ENCODE measurements at regions not wholly inside any gene's neighbourhood (a gene's known extent, or its start where the extent isn't known, plus 50 kb on each side); places are given as distances from the start of the nearest gene placed in this dataset.
"Not testable (repeated sequence)": the region's sequence is repeated elsewhere in the genome, so short reads cannot be mapped to it uniquely, and the experiment has no call there.

GRCh38 chr20:50327666-50328065 lies 137.0 kb downstream of the CEBPB start:
- Mint-ChIP-seq H3K36me3 (ENCODE audit: low read depth) (no peaks in the 10 kb centered on the region), H3K27me3 (peaks cover 13% of the 10 kb centered on the region), H3K27ac (no peak overlapping the region), H3K9me3 (peaks cover 3% of the 10 kb centered on the region), H3K4me1 (ENCODE audit: low read depth) (no peaks in the 10 kb centered on the region), H3K4me3 (no peak overlapping the region)

DNA sequence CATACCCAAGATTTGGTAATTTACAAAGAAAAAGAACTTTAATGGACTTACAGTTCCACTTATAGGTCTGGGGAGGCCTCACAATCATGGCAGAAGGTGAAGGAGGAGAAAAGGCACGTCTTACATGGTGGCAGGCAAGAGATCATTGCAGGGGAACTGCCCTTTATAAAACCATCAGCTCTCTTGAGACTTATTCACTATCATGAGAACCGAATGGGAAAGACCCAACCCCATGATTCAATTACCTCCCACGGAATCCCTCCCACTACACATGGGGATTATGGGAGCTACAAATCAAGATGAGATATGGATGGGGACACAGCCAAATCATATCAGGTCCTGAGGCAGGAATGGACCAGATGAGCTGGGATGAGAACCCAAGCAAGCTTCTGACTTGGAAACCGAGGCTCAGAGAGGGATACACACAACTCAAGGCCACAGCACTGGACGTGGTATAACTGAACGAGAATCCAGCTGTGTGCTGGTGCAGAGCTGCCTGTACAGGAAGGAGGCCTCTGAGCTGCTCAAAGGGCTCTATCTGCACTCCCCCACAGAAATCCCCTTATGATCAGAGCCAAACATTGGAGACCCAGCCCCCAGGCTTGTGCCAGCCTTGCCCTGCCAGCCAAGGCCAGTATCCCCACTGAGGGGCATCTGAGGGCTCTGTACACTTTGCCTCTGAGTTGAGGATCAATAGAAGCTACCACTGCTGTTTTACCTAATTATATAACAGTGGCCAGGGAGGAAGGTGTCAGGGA lies 137.8 kb downstream of the CEBPB start:
- Mint-ChIP-seq H3K27me3 (peaks cover 19% of the 10 kb centered on the region), H3K4me3 (no peak overlapping the region), H3K9me3 (peaks cover 3% of the 10 kb centered on the region), H3K36me3 (ENCODE audit: low read depth) (no peaks in the 10 kb centered on the region), H3K27ac (no peak overlapping the region), H3K4me1 (ENCODE audit: low read depth) (no peaks in the 10 kb centered on the region)

DNA sequence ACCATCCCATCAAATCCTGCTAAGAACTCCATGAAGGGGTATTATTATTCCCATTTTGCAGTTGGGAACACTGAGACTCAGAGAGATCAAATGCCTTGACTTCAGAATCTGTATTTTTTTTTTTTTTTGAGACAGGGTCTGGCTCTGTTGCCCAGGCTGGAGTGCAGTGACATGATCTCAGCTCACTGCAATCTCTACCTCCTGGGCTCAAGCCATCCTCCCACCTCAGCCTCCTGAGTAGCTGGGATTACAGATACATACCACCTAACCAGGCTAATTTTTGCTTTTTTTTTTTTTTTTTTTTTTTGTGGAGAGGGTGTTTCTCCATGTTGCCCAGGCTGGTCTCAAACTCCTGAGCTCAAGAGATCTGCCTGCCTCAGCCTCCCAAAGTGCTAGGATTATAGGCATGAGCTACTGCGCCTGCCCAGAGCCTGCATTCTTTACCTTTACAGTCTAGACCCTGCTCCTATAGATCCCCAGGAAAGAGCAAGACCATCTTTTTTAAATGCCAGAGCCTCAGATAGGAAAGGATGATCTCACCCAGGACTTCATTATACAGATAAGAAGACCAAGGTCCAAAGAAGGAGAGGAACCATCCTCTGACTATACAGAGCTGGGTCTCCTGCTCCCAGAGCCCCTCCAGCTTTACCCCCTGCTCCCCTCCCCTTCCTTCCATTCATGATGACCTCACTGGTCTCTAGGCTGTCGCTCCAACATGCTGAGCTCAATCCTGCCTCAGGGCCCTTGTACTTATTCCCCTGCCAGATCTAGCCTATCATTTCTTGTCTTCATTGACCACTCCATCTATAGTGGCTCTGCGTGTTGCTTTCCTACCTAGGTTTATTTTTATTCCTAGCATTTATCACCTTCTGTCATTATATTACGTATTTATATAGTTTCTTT lies 138.6 kb downstream of the CEBPB start:
- Mint-ChIP-seq H3K27ac (no peak overlapping the region), H3K4me3 (no peak overlapping the region), H3K27me3 (peaks cover 22% of the 10 kb centered on the region), H3K9me3 (peaks cover 3% of the 10 kb centered on the region), H3K4me1 (ENCODE audit: low read depth) (no peaks in the 10 kb centered on the region), H3K36me3 (ENCODE audit: low read depth) (no peaks in the 10 kb centered on the region)

DNA sequence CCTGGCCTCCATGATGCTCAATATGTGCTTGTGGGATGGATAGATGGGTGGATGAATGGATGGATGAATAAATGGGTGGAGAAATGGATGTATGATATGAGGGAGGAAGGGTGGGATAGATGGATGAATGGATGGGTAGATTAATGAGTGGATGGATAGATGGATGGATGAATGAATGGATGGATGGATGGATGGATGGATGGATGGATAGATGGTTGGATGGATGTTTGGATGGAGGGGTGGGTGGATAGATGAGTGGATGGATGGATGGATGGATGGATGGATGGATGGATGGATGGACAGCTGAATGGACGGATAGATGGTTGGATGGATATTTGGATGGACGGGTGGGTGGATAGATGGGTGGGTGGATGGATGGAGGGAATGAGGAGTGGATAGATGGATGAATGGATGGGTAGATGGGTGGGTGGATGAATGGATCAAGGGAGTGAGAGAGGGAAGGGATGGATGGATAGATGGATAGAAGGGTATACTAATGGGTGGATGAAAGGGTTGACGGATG lies 139.4 kb downstream of the CEBPB start:
- peaks cover 2% of the 10 kb centered on the region for H3K4me1 Mint-ChIP-seq (ENCODE audit: low read depth)
- H3K27ac Mint-ChIP-seq, result no peak overlapping the region
- peaks cover 24% of the 10 kb centered on the region for H3K27me3 Mint-ChIP-seq
- no peak overlapping the region for H3K4me3 Mint-ChIP-seq
- H3K36me3 Mint-ChIP-seq (ENCODE audit: low read depth), result no peaks in the 10 kb centered on the region
- H3K9me3 Mint-ChIP-seq, result peaks cover 3% of the 10 kb centered on the region

- H3K4me3 Mint-ChIP-seq, result no peak overlapping the region
- peaks cover 3% of the 10 kb centered on the region for H3K9me3 Mint-ChIP-seq
- no peaks in the 10 kb centered on the region for H3K36me3 Mint-ChIP-seq (ENCODE audit: low read depth)
- H3K27me3 Mint-ChIP-seq, result peaks cover 24% of the 10 kb centered on the region
- H3K27ac Mint-ChIP-seq, result no peak overlapping the region
- peaks cover 4% of the 10 kb centered on the region for H3K4me1 Mint-ChIP-seq (ENCODE audit: low read depth)
These were observed 140.1 kb downstream of the CEBPB start for GRCh38 chr20:50330504-50331313.

- Mint-ChIP-seq H3K4me1 (ENCODE audit: low read depth) (peaks cover 11% of the 10 kb centered on the region), H3K36me3 (ENCODE audit: low read depth) (no peaks in the 10 kb centered on the region), H3K4me3 (no peak overlapping the region), H3K27ac (no peak overlapping the region), H3K9me3 (peaks cover 3% of the 10 kb centered on the region), H3K27me3 (peaks cover 33% of the 10 kb centered on the region)
These were observed 141.1 kb downstream of the CEBPB start for GRCh38 chr20:50331469-50332363.

DNA sequence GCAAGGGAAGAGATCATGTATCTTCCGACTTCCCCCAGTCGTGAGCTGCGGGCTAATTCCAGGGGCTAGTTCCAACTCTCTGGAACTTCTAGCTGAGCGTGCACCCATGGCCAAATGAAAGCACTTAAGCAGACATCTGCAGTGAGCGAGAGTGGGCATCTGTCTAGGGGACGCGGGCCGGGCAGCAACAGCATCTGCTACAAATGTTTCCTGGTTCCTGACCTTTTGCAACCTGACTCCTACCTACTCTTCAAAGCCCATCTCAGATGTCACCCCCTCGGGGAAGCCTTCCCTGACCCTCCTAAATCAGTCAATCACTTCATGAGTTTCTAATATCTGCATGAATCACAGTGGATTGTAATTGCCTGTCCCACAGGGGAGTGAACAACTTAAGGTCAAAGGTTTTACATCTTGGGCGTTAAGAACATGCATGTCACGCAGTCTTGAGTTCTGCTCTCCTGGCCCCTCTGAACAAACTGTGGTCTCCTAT lies 141.9 kb downstream of the CEBPB start:
- H3K36me3 Mint-ChIP-seq (ENCODE audit: low read depth), result no peaks in the 10 kb centered on the region
- peaks cover 19% of the 10 kb centered on the region for H3K4me1 Mint-ChIP-seq (ENCODE audit: low read depth)
- peaks cover 33% of the 10 kb centered on the region for H3K27me3 Mint-ChIP-seq
- no peak overlapping the region for H3K4me3 Mint-ChIP-seq
- no peaks in the 10 kb centered on the region for H3K9me3 Mint-ChIP-seq
- H3K27ac Mint-ChIP-seq, result no peak overlapping the region

DNA sequence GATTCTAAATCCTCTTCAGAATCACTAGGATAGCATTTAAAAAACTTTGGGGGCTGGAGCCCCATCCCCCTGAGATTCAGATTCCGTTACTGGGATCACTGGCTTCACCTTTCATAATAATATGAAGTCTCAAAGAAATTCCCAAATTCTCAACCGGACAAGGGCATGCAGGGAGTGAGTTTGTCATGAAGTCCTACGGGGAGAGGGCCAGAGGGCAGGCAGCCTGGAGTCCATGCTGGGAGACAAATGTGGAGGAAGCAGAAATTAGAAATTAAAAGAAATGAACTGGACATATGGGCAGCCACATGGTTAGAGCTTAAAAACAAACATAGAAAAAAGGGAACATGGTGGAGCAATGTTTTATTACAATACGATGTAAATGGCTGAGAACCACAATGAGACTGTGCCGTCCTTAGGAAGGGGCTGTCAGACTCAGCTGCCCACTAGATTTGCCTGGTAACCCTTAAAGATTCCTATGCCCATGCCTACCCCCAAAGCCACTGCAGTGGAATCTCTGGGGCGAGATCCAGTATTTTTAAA lies 142.6 kb downstream of the CEBPB start:
- Mint-ChIP-seq H3K9me3 (no peaks in the 10 kb centered on the region), H3K36me3 (ENCODE audit: low read depth) (no peaks in the 10 kb centered on the region), H3K4me1 (ENCODE audit: low read depth) (peaks cover 26% of the 10 kb centered on the region), H3K4me3 (no peak overlapping the region), H3K27me3 (peaks cover 33% of the 10 kb centered on the region), H3K27ac (no peak overlapping the region)

GRCh38 chr20:50333812-50334211 lies 143.2 kb downstream of the CEBPB start:
- H3K36me3 Mint-ChIP-seq (ENCODE audit: low read depth), result no peaks in the 10 kb centered on the region
- peaks cover 33% of the 10 kb centered on the region for H3K27me3 Mint-ChIP-seq
- H3K9me3 Mint-ChIP-seq, result no peaks in the 10 kb centered on the region
- no peak overlapping the region for H3K4me3 Mint-ChIP-seq
- H3K27ac Mint-ChIP-seq, result no peak overlapping the region
- peaks cover 32% of the 10 kb centered on the region for H3K4me1 Mint-ChIP-seq (ENCODE audit: low read depth)

DNA sequence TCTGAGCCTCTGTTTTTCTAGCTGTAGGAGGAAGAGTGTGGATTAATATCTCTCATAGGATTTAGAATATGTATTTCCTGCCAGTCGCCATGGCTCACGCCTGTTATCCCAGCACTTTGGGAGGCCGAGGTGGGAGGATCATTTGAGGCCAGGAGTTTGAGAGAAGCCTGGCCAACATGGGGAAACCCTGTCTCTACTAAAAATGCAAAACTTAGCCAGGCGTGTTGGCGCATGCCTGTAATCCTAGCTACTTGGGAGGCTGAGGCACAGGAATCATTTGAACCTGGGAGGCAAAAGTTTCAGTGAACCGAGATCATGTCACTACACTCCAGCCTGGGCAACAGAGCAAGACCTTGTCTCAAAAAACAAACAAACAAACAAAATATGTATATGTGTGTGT lies 143.9 kb downstream of the CEBPB start:
- not testable (repeated sequence) for H3K36me3 Mint-ChIP-seq (ENCODE audit: low read depth); H3K27ac Mint-ChIP-seq; H3K4me3 Mint-ChIP-seq; H3K9me3 Mint-ChIP-seq
- H3K4me1 Mint-ChIP-seq (ENCODE audit: low read depth), result peaks cover 39% of the 10 kb centered on the region
- peaks cover 31% of the 10 kb centered on the region for H3K27me3 Mint-ChIP-seq

GRCh38 chr20:50335105-50335504 lies 144.5 kb downstream of the CEBPB start:
- Mint-ChIP-seq H3K27me3 (peaks cover 25% of the 10 kb centered on the region), H3K9me3 (no peaks in the 10 kb centered on the region), H3K4me1 (ENCODE audit: low read depth) (peaks cover 45% of the 10 kb centered on the region), H3K27ac (no peak overlapping the region), H3K36me3 (ENCODE audit: low read depth) (no peaks in the 10 kb centered on the region), H3K4me3 (no peak overlapping the region)

GRCh38 chr20:50335866-50336265 lies 145.2 kb downstream of the CEBPB start:
- Mint-ChIP-seq H3K4me1 (ENCODE audit: low read depth) (peaks cover 50% of the 10 kb centered on the region), H3K9me3 (no peaks in the 10 kb centered on the region), H3K4me3 (no peak overlapping the region), H3K36me3 (ENCODE audit: low read depth) (no peaks in the 10 kb centered on the region), H3K27me3 (peaks cover 23% of the 10 kb centered on the region), H3K27ac (no peak overlapping the region)

- no peaks in the 10 kb centered on the region for H3K36me3 Mint-ChIP-seq (ENCODE audit: low read depth)
- H3K4me3 Mint-ChIP-seq, result no peak overlapping the region
- peaks cover 23% of the 10 kb centered on the region for H3K27me3 Mint-ChIP-seq
- H3K9me3 Mint-ChIP-seq, result no peaks in the 10 kb centered on the region
- H3K27ac Mint-ChIP-seq, result no peak overlapping the region
- H3K4me1 Mint-ChIP-seq (ENCODE audit: low read depth), result peaks cover 50% of the 10 kb centered on the region
These were observed 146.0 kb downstream of the CEBPB start for GRCh38 chr20:50336661-50337060.

Measured in stimulated activated naive CD8-positive, alpha-beta T cell treated with anti-CD3 and anti-CD28 coated beads, Interleukin-15, Interleukin-2, amounts not matched to agents 100 ng/mL and 50 ng/mL, for 24 hours (primary cell).